Inferior parietal cortex (tissue), 1 donor: ENCODE measurements at regions not wholly inside any gene's neighbourhood (a gene's known extent, or its start where the extent isn't known, plus 50 kb on each side); places are given as distances from the start of the nearest gene placed in this dataset.
"Not testable (repeated sequence)": the region's sequence is repeated elsewhere in the genome, so short reads cannot be mapped to it uniquely, and the experiment has no call there.

Source experiments
- DNase-seq: peaks from one replicate; pipeline ENCODE4 v3.0.0-alpha.2; 2016; ENCODE audit errors: extremely low spot score

DNA sequence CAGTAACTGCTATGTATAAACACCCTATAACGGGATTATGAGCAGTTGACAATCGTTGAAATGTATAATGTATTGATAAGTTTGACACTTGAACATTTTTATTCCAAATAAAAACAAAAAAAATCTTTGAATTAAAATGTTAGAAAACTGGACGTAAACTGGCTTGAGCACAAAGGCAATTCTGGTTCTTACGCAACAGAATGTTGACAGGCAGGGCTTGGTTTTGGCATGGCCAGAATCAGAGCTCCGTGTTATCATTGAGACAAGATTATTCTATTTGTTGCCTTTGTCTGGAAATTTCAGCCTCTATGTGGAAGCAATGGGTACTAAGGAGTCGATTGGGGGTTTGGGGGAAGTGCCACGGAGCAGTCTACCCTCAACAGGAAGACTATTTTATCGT is 1028.6 kb upstream of the ZEB2 start:
- DNase-seq: no peak

DNA sequence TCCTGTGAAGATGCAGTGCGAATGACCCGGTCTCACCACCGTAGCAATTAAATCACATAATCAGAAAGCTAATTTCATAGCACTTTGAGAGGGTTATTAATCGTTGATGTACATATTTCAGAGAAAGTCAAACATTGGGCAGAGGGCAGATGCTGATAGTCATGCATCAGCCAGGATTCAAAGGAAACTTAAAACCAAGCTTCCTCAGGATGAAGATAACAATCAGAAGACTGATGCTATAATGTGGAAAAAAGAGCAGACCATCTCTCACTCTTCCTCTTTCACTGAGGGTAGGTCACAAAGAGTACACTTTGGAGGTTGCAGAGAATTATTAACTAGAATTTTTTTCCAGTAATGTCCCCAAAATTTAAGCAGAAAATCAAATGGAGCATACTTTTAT is 1027.7 kb upstream of the ZEB2 start:
- no peak for DNase-seq

DNA sequence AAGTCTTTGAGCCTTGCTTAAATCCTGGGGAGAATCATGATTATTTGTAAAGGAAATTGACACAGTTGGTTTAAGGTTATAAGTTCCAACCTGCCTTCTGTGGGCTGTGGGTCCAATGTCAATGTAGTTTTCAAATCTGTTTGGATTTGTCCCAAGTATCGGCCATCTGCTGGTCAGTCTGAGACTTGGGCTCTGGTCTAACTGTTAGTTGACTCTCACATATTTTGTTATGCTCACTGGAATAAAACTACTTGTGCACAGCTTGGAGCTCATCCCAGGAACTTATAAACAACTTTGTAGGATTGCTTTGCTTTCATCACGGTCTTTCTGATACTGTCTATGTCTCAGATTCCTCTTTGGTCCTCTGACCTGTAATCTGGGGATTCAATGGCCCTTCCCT is 1026.2 kb upstream of the ZEB2 start:
- DNase-seq: no peak

DNA sequence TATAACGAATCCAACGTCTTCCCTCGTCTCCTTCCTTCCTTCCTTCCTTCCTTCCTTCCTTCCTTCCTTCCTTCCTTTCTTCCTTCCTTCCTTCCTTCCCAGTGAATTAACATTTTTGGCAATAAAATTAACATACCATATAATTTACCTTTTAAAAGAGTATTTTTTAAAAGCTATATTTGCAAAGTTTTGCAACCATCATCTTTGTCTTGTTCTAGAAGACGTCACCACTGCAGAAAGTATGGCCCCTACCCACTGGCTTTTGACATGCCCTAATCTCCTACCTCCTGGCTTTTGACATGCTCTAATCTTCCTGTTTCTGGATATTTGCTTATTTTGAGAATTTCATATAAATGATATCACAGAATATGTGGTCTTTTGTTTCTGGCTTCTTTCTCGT is 1023.9 kb upstream of the ZEB2 start:
- DNase-seq: no peak

DNA sequence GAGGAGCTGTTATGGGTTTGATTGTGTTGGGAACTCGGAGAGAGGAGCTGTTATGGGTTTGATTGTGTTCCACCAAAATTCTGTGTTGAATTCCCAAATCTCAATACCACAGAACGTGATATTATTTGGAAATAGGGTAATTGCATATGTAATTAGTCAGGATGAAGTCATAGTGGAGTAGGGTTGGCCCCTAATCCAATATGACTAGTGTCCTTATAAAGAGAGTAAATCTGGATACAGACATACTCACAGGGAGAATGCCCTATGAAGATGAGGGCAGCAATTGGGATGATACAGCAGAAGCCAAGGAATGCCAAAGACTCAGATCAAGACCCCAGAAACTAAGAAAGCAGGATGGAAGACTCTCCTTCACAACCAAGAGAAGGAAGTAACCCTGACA is 1023.2 kb upstream of the ZEB2 start:
- DNase-seq: no peak

DNA sequence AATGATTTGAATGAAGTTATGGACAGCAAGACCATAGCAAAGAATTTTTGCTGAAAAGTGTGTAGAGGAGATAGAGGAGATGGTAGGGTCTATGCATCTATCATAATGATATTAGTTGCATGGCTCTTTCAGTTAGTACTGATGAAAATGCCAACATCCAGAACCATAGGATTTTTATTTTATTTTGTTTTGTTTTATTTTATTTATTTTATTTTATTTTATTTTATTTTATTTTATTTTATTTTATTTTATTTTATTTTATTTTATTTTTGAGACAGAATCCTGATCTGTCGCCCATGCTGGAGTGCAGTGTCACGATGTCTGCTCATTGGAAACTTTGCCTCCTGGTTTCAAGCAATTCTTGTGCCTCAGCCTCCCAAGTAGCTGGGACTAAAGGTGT is 1021.1 kb upstream of the ZEB2 start:
- no peak for DNase-seq

DNA sequence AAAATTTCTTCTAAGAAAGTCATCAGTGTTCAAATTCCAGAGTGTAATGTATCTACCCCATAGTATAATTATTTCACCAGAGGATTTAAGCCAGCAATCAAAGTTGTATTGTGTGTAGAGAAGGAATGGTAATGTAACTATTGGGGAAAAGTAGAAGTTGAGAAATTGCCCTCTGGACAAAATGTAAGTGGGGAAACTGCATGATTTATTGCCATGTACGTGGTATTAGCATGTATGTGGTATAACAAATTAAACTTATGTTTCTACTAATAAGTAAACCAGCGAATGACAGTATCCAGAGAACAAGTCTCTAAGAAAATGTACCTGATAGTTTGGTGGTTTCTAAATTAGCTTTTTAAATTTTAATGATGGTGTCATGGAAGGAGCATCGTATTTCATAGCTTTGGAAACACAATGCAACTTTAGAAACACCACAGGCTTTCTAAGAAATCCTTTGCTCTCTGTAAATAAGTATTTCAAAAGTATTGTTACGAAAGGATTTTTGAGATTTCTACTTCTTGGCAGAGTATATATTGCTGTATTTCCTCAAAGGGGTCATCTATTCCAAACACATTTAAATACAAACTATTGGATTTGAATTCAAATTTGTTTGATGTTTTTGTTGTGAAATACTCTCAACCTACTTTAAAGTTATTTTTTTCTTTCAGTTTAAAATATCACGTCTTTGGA is 1018.9 kb upstream of the ZEB2 start:
- no peak for DNase-seq

DNA sequence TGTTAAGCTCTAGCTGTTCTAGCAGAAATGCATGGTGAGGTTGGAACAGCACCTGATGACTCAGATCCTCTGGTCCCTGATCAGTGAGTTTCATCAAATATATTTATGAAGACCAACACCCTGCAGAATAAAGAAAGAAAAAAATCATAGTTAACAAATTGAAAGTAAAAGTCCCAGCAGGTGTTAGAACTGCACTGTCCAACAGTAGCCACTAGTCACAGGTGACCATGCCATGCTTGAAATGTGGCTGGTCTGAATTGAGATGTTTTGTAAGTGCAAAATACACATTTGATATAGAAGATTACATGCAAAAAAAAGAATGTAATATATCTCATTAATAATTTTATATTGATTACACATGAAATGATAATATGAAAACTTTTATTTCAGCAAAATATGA is 1010.7 kb upstream of the ZEB2 start:
- no peak for DNase-seq

DNA sequence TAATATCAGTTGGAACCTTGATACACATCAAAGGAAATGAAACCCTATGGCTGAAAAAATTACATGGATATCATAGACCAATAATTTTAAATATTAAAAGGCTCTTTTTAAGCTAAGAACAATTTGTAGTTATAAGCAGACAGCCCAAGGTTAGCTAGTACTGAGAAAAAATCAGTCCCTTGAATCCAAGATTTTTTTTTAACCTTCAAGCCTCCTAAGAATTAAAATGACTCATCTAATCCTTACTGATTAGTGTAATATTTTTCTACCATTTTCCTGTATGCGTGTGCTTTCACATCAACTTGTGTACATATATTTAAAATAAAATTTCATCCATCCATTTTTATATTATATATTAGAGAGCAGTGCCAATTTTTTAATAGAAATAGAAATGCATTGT is 1004.9 kb upstream of the ZEB2 start:
- DNase-seq: no peak

DNA sequence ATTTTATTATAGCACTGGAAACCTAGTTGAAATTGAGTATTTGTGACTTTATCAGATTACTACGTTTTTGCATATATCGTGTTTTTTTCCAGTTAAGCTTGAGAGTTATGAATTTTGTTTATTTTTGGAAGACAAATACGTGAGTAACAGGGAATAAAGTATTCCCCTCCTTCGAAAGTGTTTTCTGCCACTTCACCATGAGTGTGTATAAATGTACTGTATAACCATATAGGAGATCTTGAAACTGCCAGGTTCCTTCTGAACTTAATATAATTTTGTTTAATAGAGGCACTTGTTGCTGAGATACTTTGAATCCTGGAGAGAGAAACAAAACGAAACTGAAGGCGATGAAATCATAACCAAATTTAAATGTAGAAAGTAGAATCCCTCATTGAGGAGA is 1004.4 kb upstream of the ZEB2 start:
- DNase-seq: no peak

DNA sequence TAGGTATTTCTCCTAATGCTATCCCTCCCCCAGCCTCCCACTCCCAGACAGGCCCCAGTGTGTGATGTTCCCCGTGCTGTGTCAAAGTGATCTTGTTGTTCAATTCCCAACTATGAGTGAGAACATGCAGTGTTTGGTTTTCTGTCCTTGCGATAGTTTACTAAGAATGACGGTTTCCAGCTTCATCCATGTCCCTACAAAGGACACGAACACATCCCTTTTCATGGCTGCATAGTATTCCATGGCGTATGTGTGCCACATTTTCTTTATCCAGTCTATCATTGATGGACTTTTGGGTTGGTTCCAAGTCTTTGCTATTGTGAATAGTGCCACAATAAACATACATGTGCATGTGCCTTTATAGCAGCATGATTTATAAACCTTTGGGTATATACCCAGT is 999.3 kb upstream of the ZEB2 start:
- not testable (repeated sequence) for DNase-seq

DNA sequence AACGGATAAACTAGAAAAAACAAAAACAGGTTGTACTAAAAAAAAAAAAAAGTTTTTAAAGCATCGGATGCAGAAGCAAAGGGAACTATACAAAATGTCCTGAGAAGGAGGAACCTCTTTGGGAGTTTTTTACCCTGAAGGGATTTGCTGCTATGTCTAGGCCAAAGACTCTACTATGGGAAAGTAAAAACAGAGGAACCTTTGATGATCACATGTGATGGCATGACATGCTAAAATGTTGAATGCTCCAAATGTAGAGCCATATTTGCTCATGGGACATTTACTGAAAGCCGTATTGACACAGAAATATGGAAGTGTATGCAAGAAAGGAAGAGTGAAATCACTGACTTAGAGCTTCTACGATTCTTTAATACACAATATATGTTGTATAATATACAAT is 992.0 kb upstream of the ZEB2 start:
- no peak for DNase-seq

DNA sequence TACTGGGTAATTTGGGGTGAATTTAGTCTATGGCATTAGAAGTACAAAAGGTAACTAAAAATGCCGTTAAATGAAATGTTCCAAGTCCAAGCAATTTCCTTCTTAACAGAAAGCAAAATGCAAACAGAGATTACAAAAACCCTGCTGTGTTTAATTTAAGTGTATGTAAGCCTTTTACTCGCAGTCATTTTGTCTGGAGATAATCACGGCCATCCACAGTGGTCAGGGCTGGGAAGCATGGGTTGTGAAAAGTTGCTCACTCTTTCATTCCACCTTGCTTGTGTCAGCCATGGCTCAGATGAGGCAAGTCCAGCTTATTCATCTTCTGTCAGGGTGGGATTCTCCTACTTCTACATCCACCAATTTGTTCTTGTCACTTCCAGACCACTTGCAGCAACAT is 983.6 kb upstream of the ZEB2 start:
- DNase-seq: no peak

DNA sequence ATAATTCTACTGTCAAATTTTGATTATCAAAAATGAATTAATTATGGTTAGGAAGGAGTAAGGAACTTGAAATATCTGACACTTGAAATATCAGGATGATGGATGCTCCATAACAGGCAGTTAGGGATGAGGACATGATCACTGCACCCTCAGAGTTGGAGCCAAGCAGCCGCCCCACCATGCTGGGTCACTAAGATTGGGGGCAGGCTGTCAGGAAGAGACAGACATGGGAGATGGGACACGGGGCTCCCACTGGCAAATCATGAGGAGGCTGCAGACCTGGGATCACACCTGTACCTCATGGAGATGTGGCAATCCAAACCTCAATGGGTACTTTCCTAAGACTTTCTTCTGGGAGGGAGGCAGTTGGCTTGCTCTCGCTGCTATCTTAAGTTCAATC is 982.0 kb upstream of the ZEB2 start:
- no peak for DNase-seq

DNA sequence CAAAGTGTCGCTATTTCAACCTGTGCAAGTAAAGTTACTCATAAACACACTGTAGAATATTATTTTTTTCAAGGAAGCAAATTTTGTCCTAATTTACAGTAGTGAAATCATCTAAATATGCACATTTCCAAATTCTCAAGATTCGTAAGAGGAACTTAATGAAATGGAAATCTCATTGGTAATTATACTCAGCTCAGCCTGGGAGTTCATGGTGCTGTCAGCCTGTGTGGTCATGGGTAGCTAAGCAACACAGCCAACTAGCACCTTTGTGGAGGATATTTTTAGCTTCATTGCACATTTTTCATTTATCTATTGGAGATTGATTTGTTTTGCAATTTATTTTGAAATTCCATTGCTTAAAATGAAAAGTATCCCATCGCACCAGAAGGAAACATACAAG is 975.7 kb upstream of the ZEB2 start:
- no peak for DNase-seq

DNA sequence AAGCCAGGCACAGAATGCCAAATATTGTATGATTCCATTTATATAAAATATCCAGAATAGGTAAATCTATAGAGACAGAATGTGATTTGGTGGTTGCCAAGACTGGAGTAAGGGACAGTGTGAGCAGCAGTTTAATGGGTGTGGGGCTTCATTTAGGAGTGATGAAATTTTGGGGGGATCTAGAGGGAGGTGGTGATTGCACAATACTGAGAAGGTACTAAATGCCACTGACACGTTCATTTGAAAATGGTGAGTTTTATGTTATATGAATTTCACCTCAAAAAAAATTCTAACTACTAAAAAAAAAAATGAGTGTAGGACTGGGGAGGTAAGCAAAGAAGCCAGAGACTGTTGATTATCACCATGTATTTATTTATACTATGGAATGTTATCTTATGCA is 974.5 kb upstream of the ZEB2 start:
- no peak for DNase-seq

DNA sequence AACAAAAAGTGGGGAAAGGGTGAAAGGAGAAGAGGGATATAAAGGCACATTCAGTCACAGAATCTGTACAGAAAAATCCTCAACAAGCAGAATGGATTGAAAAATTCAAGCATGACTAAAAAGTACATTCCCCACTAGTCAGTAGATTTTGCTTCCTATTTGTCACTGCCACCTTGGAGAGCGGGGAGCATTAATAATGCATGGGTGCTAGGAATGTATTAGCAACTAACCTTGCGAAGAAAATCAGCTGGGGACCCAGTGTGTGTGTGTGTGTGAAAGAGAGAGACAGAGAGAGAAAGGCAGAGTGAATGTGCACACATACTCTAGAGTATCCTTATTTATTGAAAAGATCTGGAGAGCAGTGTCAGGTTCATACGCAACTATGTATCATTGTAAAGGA is 968.7 kb upstream of the ZEB2 start:
- no peak for DNase-seq

DNA sequence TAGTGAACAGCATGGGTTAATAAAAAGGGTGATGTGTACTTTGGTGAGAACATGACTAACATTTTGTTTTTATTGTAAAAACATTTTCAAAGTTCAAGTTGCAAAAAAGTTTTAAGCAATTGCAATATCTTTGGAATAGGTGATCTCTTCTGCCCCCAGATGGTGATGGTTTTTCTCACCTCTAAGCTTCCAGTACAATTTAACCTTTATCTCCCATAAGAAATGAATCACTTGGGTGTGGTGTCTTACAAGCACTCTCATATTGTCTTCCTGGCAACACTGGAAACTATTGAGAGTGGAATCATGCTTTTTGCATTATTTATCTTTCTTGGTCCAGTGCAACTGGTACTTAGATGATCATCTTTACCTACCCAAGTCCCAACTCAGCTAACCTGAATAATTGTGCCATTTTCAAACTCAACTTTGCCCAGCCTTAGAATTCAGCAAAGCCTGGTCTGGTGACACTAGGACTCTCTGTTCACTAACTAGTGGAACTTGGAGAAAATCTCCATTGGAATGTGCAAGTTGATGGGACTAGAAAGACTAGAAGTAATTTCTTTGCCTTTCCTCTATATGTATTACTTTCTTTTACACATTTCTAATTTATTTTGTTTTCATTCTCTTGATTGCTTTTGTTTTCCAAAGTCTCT is 964.7 kb upstream of the ZEB2 start:
- DNase-seq: no peak

DNA sequence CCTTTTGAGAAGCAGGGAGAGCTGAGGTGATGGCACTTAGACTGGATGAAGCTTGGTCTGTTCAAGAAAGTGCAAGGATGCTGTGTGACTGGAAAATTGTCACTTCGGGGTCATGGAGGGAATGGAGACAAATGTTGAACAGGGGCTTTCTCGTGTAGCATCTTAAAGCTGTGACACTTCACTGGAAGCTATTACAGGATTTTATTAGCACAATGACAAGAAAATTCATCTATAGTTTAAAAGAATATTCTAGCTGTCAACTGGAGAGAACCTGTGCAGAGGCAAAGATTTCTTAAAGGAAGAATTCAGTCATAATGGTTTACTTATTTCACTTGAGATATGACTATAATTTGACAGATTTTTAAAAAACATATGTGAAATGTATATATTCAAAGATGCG is 963.9 kb upstream of the ZEB2 start:
- no peak for DNase-seq

DNA sequence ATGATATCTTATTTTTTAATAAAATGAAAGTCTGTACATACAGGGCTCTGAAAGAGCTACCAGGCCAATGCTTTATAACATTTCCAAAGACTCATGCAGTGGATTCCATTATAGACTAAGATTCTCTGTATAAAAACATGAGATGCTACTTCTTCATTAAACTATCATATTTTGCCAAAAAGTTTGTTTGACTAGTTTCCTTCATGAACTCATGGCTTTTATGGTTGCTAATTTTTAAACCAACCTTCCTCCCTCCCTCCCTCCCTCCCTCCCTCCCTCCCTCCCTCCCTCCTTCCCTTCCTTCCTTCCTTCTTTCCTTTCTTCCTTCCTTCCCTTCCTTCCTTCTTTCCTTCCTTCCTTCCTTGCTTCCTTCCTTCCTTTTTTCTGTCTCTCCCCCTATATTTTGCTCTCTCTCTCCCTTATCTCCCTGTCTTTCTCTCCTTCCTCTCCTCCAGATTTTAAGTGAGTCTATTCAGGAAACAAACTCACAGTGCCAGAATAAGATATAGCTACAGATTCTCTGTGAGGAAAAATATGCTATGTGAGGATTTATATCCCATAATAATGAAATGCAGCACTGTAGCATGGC is 961.5 kb upstream of the ZEB2 start:
- no peak for DNase-seq

DNA sequence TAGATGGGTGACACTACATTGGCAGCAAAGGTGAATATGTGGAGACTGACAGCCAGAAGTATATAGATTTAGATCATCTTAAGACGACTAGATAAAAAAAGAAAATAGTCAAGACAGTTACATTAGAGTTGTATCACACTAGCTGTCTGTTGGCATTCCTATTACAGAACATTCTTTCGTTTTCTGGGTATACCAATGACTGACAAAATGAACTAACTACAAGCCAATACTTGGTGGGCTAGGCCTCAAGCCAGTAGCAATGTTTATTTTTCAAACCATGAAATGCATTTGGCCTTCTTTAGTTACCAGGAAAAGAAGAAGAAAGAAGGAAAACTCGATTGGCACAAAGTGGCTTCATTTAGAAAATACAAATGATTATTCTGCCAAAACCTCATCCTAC is 944.9 kb upstream of the ZEB2 start:
- no peak for DNase-seq

DNA sequence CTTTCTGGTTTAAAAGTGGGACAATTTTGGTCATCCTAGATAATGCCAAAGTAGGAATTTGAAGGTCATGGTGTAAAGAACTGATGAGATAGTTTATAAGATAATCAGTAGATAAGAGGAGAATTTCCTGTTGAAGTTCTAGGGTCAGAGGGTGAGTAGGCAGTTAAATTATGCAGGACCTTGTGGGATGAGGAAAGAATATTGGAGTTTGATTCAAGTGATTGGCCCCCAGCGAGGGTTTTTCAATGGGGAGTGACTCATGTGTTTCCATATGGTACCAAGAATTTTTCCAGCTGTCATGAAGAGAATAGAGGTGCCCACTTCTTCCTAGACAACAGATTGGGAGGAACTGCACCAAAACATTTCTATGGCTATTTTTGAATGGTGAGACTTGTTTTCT is 940.2 kb upstream of the ZEB2 start:
- DNase-seq: no peak

DNA sequence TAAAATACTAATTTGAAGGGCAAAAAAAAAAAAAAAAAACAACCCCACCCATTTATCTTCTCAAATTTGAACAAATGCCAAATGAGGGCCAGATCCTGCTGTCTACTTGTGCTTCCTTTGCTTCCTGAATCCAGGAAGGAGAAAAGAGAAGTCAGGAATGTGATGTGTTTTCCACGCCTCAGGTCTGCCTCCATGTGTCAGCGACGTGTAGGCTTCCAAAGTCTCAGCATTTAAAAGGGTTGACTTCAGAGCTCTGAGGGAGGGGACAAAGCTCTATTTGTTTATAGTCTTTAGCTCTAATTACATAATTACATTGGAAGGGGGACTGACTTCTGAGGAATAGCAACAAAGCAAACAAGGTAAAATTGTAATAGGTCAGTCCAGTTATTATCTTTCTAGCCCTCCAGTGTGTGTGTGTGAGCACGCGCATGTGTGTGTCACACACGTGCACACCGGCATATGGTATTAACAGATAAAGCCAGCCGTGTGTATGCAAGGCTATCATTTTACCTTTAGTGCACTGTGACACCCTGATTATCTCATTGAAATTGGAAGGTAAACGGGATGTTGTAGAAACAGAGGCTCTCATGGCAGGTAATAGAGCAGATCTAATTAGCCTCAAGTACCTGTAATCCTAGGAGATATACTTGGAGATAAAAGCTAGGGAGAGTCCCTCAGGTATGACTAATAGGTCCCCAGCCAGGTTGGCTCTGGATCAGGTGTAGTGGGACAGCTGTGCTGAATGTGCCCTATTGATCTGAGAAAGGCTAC is 911.4 kb upstream of the ZEB2 start:
- no peak for DNase-seq
